ENCODE measurements at regions not wholly inside any gene's neighbourhood (a gene's known extent, or its start where the extent isn't known, plus 50 kb on each side); places are given as distances from the start of the nearest gene placed in this dataset.

DNA sequence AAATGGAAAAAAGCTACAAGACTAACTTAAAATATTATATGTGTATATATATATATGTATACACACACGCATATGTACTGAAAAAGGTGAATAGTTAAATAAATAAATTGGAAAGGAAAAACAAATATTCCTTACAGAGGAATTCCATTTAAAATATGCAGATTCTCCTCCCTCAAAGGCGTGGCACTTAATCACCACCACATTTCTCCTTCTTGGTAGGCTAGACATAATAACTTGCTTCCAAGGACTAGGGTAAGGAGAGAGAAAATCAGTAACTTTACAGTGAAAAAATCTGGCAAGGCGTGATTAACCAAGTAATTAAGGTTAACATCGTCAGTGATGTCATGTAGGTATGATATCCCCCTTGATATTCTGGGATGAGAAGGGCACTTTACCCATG is 84.0 kb upstream of the USP25 start:
- no peak overlapping the region for H3K27ac ChIP-seq (replicated peaks in 1 of 4)
- H3K4me1 ChIP-seq, result peaks cover 0 to 18% (median 11%) of the 10 kb centered on the region in 4 donors
- 80% methylated on average over 4 of the region's 4 CpGs for WGBS
- H3K27me3 ChIP-seq, result no peaks in the 10 kb centered on the region
- no peaks in the 10 kb centered on the region for H3K36me3 ChIP-seq
- no peaks in the 10 kb centered on the region for H3K9me3 ChIP-seq
- no peak for DNase-seq (ENCODE audit: extremely low spot score)
- H3K4me3 ChIP-seq, result no peak overlapping the region
- intact Hi-C loops (cut with DNase I), result no loop called here
- TF ChIP-seq EP300 (IDR thresholded peaks at IDR 0.05), result no peak
- TF ChIP-seq, protein P1, sequence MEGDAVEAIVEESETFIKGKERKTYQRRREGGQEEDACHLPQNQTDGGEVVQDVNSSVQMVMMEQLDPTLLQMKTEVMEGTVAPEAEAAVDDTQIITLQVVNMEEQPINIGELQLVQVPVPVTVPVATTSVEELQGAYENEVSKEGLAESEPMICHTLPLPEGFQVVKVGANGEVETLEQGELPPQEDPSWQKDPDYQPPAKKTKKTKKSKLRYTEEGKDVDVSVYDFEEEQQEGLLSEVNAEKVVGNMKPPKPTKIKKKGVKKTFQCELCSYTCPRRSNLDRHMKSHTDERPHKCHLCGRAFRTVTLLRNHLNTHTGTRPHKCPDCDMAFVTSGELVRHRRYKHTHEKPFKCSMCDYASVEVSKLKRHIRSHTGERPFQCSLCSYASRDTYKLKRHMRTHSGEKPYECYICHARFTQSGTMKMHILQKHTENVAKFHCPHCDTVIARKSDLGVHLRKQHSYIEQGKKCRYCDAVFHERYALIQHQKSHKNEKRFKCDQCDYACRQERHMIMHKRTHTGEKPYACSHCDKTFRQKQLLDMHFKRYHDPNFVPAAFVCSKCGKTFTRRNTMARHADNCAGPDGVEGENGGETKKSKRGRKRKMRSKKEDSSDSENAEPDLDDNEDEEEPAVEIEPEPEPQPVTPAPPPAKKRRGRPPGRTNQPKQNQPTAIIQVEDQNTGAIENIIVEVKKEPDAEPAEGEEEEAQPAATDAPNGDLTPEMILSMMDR (IDR thresholded peaks at IDR 0.05), result no peak
- no peak for TF ChIP-seq POLR2AphosphoS5 (IDR thresholded peaks at IDR 0.05)
- no peak for TF ChIP-seq POLR2A (IDR thresholded peaks at IDR 0.05; ENCODE audit: low read depth)

DNA sequence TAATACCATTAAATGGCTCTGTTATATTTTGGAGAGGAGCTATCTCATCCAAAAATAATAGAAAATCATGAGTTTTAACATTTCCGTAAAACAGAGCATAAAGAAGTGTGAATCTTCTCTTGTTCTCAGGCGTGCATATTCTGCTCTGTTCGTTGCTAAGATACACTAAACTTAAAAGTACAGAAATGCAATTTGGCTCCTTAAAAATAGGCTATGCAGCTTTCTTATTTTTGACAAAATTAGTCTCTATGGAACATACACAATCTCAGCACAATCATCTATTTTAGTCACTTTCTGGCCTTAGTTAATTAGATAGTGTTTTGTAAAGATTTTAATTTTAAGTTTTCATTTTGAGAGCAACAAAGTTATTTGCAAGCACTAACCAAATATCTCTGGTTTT is 79.0 kb upstream of the USP25 start:
- Histone ChIP-seq H3K27me3 (no peaks in the 10 kb centered on the region), H3K9me3 (no peaks in the 10 kb centered on the region), H3K4me1 (no peaks in the 10 kb centered on the region), H3K36me3 (no peaks in the 10 kb centered on the region), H3K27ac (replicated peaks in 1 of 4) (no peak overlapping the region), H3K4me3 (no peak overlapping the region)
- no peak for DNase-seq (ENCODE audit: extremely low spot score)
- WGBS, result 78% methylated on average over 3 of the region's 3 CpGs
- intact Hi-C loops (cut with DNase I), result no loop called here
- TF ChIP-seq, protein P1 (IDR thresholded peaks at IDR 0.05), result no peak
- TF ChIP-seq POLR2AphosphoS5 (IDR thresholded peaks at IDR 0.05), result no peak
- TF ChIP-seq POLR2A (IDR thresholded peaks at IDR 0.05; ENCODE audit: low read depth), result no peak
- no peak for TF ChIP-seq EP300 (IDR thresholded peaks at IDR 0.05)

DNA sequence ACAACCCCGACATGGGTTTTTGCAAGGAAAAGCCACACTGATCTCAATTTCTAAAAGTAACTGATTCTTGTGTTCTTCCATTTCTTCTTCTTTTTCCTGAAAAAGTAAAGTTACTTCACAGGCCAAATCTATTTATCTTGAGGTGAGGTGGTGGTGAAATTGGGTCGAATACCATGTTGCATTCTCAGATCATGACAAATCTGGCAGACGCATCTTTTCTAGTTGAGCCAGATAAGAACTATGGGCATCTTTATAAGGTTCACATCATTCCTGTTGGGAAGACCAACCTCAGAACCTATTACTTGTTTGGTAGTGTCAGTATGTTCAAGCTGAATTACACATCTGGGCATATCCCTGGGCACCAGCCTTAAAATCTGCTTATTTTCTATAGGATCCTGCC is 78.6 kb upstream of the USP25 start:
- H3K9me3 ChIP-seq, result no peaks in the 10 kb centered on the region
- no peak for DNase-seq (ENCODE audit: extremely low spot score)
- no peak overlapping the region for H3K27ac ChIP-seq (replicated peaks in 1 of 4)
- no peaks in the 10 kb centered on the region for H3K27me3 ChIP-seq
- H3K4me3 ChIP-seq, result no peak overlapping the region
- intact Hi-C loops (cut with DNase I), result no loop called here
- no peak for TF ChIP-seq EP300 (IDR thresholded peaks at IDR 0.05)
- TF ChIP-seq, protein P1 (IDR thresholded peaks at IDR 0.05), result no peak
- 57% methylated on average over 3 of the region's 3 CpGs for WGBS
- H3K4me1 ChIP-seq, result no peaks in the 10 kb centered on the region
- no peaks in the 10 kb centered on the region for H3K36me3 ChIP-seq

DNA sequence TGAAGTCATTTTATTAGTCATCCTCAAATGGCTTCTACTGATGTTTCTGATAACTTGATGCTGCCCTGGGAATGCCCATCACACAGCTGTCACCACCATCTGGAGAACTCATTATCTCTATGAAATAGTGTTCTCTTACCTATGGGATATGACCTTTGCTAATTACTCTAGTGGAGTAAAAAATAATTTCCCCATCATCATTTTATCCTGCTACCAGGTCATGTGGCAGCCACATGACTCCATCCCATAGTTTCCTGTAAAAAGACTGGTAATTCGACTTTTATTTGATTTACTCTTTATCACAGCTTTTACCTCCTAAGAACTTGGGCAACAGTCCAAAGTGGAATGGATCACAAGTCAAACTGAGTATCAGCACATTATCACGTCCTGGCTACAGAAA is 76.1 kb upstream of the USP25 start:
- no peaks in the 10 kb centered on the region for H3K27me3 ChIP-seq
- no peak for DNase-seq (ENCODE audit: extremely low spot score)
- TF ChIP-seq EP300 (IDR thresholded peaks at IDR 0.05) (no peak), POLR2A (IDR thresholded peaks at IDR 0.05; ENCODE audit: low read depth) (no peak), POLR2AphosphoS5 (IDR thresholded peaks at IDR 0.05) (no peak)
- TF ChIP-seq, protein P1 (IDR thresholded peaks at IDR 0.05), result no peak
- no peaks in the 10 kb centered on the region for H3K4me1 ChIP-seq
- H3K27ac ChIP-seq (replicated peaks in 1 of 4), result no peak overlapping the region
- WGBS, result 58% methylated on average over 2 of the region's 2 CpGs
- no peak overlapping the region for H3K4me3 ChIP-seq
- H3K36me3 ChIP-seq, result no peaks in the 10 kb centered on the region
- H3K9me3 ChIP-seq, result no peaks in the 10 kb centered on the region
- intact Hi-C loops (cut with DNase I), result no loop called here

DNA sequence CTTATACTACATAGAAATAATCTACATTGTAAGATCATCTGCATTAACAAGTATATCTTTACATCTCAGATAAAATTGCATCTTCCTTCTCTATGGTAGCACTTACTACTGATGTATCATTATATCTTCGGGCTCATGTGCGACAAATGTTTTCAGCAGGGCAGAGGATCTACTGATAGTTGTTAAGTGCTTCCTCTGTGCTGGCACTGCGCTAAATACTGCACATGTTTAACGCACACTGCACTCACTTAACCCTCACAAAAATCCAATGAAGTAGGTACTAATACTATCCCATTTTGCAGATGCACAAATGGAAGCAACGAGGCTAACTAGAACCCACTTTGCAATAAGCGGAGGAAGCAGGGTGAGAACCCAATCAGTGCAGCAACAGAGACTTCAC is 75.6 kb upstream of the USP25 start:
- intact Hi-C loops (cut with DNase I), result no loop called here
- Histone ChIP-seq H3K27ac (replicated peaks in 1 of 4) (no peak overlapping the region), H3K4me1 (no peaks in the 10 kb centered on the region), H3K36me3 (no peaks in the 10 kb centered on the region), H3K9me3 (no peaks in the 10 kb centered on the region), H3K27me3 (no peaks in the 10 kb centered on the region), H3K4me3 (no peak overlapping the region)
- TF ChIP-seq POLR2AphosphoS5 (IDR thresholded peaks at IDR 0.05), result no peak
- TF ChIP-seq, protein P1 (IDR thresholded peaks at IDR 0.05), result no peak
- TF ChIP-seq EP300 (IDR thresholded peaks at IDR 0.05), result no peak
- TF ChIP-seq POLR2A (IDR thresholded peaks at IDR 0.05; ENCODE audit: low read depth), result no peak
- DNase-seq (ENCODE audit: extremely low spot score), result no peak
- 95% methylated on average over 6 of the region's 6 CpGs for WGBS

Measured in esophagus muscularis mucosa (tissue), 4 donors.